CD4-positive, CD25-positive, alpha-beta regulatory T cell (primary cell): ENCODE measurements at regions not wholly inside any gene's neighbourhood (a gene's known extent, or its start where the extent isn't known, plus 50 kb on each side); places are given as distances from the start of the nearest gene placed in this dataset.

Source experiments
- ATAC-seq, 2 donors: fragments of 150-1000 bp; cut with Tn5 transposase; one replicate each; pipeline ENCODE4 v1.10.0; 2021; ENCODE audit warnings: low read depth in 2 of 2, moderate number of reproducible peaks in 2 of 2, moderate library complexity in 1 of 2
- DNase-seq, 3 donors: peaks; one replicate each; pipeline versions ENCODE4 v3.0.0 to v3.0.0-alpha.2; 2012 to 2022; ENCODE audit warnings: mixed read lengths in 1 of 3
- H3K27ac ChIP-seq: one replicate; pipeline ENCODE4 v1.7.0; 2013; ENCODE audit warnings: mild to moderate bottlenecking, low read length; ENCODE audit not compliant: insufficient read depth, poor library complexity, severe bottlenecking
- H3K27me3 ChIP-seq: one replicate; pipeline ENCODE4 v1.7.0; 2013; ENCODE audit warnings: low read length; ENCODE audit not compliant: control insufficient read depth, insufficient read depth
- H3K36me3 ChIP-seq: one replicate; pipeline ENCODE4 v1.7.0; 2013; ENCODE audit warnings: mild to moderate bottlenecking, low read length, moderate library complexity; ENCODE audit not compliant: control insufficient read depth, insufficient read depth
- H3K4me1 ChIP-seq: 2 replicates; pipeline ENCODE4 v1.7.0; 2013; ENCODE audit warnings: mild to moderate bottlenecking, low read length; ENCODE audit not compliant: insufficient read depth, control insufficient read depth, poor library complexity, severe bottlenecking
- H3K4me3 ChIP-seq: one replicate; pipeline ENCODE4 v1.7.0; 2013; ENCODE audit warnings: low read depth, mild to moderate bottlenecking, low read length, moderate library complexity
- H3K9me3 ChIP-seq, 2 experiments: 1 replicate in 1 of 2; 2 replicates in 1 of 2; pipeline ENCODE4 v1.7.0; 2013; ENCODE audit warnings: low read length in 2 of 2, mild to moderate bottlenecking in 1 of 2, moderate library complexity in 1 of 2; ENCODE audit not compliant: control insufficient read depth in 2 of 2
- H3K27ac Mint-ChIP-seq, 3 donors: one replicate each; pipeline ENCODE4 v1.8.0; 2020 to 2022; ENCODE audit warnings: mild to moderate bottlenecking in 3 of 3, mixed read lengths in 3 of 3, moderate library complexity in 2 of 3
- H3K27me3 Mint-ChIP-seq: one replicate; pipeline ENCODE4 v1.8.0; 2022; ENCODE audit warnings: mild to moderate bottlenecking, mixed read lengths
- H3K36me3 Mint-ChIP-seq: one replicate; pipeline ENCODE4 v1.8.0; 2020; ENCODE audit warnings: mixed read lengths
- H3K4me1 Mint-ChIP-seq, 4 donors: one replicate each; pipeline ENCODE4 v1.8.0; 2020 to 2022; ENCODE audit warnings: mixed read lengths in 4 of 4, mild to moderate bottlenecking in 1 of 4
- H3K4me3 Mint-ChIP-seq, 4 donors: one replicate each; pipeline ENCODE4 v1.8.0; 2020 to 2022; ENCODE audit warnings: mild to moderate bottlenecking in 4 of 4, mixed read lengths in 4 of 4, moderate library complexity in 3 of 4
- H3K9me3 Mint-ChIP-seq, 7 donors: one replicate each; pipeline ENCODE4 v1.8.0; 2020 to 2022; ENCODE audit warnings: mixed read lengths in 7 of 7, mild to moderate bottlenecking in 3 of 7, moderate library complexity in 2 of 7

DNA sequence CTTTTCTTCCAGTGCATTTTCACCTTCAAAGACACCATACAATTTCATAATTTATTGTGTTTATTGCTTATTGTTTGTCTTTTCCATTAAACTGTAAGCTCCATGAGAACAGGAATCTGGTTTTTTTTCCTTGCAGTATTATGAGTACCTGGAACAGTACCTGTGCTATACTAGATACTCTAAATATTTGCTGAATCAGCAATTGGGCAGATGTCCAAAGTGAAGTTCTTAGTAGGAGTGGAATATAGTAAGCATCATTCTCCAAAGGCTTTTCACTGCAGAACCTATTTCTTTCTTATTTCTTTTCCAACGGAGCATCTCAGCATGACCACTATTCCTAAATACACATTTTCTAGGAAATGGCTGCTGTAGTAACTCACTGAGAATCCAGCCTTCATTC lies 269.0 kb upstream of the CCL2 start:
- Histone ChIP-seq H3K9me3 (no peaks in the 10 kb centered on the region), H3K36me3 (no peaks in the 10 kb centered on the region), H3K4me1 (no peaks in the 10 kb centered on the region), H3K27ac (no peak overlapping the region), H3K4me3 (no peak overlapping the region), H3K27me3 (no peaks in the 10 kb centered on the region)
- H3K36me3 Mint-ChIP-seq, result no peaks in the 10 kb centered on the region
- H3K4me3 Mint-ChIP-seq, result no peak overlapping the region
- DNase-seq (no peak), ATAC-seq (no peak)
- no peaks in the 10 kb centered on the region for H3K27me3 Mint-ChIP-seq
- H3K9me3 Mint-ChIP-seq, result peaks cover 0 to 1% (median 0%) of the 10 kb centered on the region in 7 donors
- no peak overlapping the region for H3K27ac Mint-ChIP-seq
- no peaks in the 10 kb centered on the region for H3K4me1 Mint-ChIP-seq

DNA sequence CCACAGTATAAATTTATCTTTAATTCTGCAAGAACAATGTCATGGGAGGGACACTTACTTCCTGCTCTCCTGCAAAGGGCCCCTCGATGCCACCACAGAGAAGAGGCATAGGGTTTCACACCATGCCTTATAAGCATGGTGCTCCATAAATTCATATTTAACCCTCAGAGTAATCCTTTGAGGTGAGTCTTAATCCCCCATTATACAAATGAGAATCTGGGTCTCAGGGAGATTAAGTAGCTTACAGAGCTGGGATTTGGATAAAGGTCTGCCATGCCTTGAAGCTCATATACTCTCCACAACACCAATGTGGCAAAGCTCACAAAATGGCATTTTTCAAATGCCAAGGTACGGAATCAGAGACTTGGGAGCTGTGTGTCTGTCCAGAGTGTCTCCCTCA lies 268.5 kb upstream of the CCL2 start:
- Histone ChIP-seq H3K4me1 (no peaks in the 10 kb centered on the region), H3K4me3 (no peak overlapping the region), H3K27ac (no peak overlapping the region), H3K36me3 (no peaks in the 10 kb centered on the region), H3K27me3 (no peaks in the 10 kb centered on the region), H3K9me3 (no peaks in the 10 kb centered on the region)
- Mint-ChIP-seq H3K27ac (no peak overlapping the region), H3K9me3 (peaks cover 0 to 1% (median 0%) of the 10 kb centered on the region in 7 donors), H3K4me3 (no peak overlapping the region), H3K4me1 (no peaks in the 10 kb centered on the region), H3K27me3 (no peaks in the 10 kb centered on the region), H3K36me3 (no peaks in the 10 kb centered on the region)
- ATAC-seq (no peak), DNase-seq (no peak)

DNA sequence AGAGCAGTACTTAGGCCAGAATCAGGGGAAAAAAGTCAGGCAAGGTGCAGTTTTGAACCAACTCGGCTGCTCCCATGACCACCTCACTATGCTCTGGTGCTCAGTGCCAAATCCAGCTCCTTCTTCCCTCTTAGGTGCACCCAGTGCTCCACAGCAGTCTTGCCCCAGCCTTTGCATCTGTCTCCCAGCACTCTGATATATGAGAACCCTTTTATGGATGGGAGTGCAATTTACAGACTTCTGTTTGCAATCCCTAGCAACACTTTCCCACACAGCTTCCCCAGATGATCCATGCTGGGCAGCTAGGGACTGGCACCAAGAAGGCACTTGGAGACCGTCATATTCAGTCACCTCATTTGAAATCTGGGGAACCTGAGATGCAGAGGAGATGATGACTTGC lies 267.9 kb upstream of the CCL2 start:
- Histone ChIP-seq H3K9me3 (no peaks in the 10 kb centered on the region), H3K27ac (no peak overlapping the region), H3K4me3 (no peak overlapping the region), H3K36me3 (no peaks in the 10 kb centered on the region), H3K27me3 (no peaks in the 10 kb centered on the region), H3K4me1 (no peaks in the 10 kb centered on the region)
- DNase-seq, result no peak
- Mint-ChIP-seq H3K4me3 (no peak overlapping the region), H3K4me1 (no peaks in the 10 kb centered on the region), H3K27ac (no peak overlapping the region), H3K27me3 (no peaks in the 10 kb centered on the region), H3K36me3 (no peaks in the 10 kb centered on the region), H3K9me3 (peaks cover 0 to 1% (median 0%) of the 10 kb centered on the region in 7 donors)
- no peak for ATAC-seq

DNA sequence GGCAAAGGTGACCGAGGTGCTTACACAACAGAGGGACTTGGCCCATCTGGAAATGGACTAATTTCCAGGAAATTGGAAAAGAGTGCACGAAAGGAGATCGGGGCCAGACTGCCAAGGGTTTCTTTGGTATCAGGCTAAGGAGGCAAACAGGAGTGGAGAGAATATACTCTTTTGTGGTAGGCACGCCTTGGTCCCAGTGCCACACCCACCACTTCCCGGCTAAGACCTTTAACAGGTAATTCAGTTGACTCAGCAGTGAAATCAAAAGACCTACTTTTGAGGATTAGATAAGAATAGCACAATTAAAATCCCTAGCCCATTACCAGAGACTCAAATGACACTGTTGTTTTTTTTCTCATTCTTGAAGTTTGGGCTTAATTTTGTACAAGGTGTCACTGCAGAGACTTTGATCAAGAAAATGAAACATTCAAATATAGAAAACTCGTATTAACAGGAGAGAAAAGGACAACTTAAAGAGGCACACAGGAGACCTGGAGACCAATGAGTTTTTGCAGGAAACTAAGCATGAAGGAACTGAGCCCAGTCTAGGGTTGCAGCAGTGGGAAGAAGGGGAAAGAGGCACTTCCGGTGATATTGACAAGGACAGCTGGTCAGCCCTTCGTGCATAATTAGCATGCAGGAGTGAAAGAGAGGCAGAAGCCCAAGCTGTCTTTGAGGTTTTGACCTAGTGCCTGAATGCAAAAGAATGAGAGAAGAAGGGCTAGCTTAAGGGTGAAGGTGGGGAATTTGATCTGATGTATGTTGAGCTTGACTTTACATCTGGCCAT lies 265.5 kb upstream of the CCL2 start:
- Histone ChIP-seq H3K36me3 (no peaks in the 10 kb centered on the region), H3K9me3 (no peaks in the 10 kb centered on the region), H3K4me1 (no peaks in the 10 kb centered on the region), H3K27me3 (no peaks in the 10 kb centered on the region), H3K27ac (no peak overlapping the region), H3K4me3 (no peak overlapping the region)
- DNase-seq (no peak), ATAC-seq (no peak)
- Mint-ChIP-seq H3K36me3 (no peaks in the 10 kb centered on the region), H3K9me3 (peaks cover 0 to 1% (median 0%) of the 10 kb centered on the region in 7 donors), H3K27me3 (no peaks in the 10 kb centered on the region), H3K27ac (peak overlapping the region in 1 of 3 donors; percentile 6), H3K4me1 (no peaks in the 10 kb centered on the region), H3K4me3 (no peak overlapping the region)

DNA sequence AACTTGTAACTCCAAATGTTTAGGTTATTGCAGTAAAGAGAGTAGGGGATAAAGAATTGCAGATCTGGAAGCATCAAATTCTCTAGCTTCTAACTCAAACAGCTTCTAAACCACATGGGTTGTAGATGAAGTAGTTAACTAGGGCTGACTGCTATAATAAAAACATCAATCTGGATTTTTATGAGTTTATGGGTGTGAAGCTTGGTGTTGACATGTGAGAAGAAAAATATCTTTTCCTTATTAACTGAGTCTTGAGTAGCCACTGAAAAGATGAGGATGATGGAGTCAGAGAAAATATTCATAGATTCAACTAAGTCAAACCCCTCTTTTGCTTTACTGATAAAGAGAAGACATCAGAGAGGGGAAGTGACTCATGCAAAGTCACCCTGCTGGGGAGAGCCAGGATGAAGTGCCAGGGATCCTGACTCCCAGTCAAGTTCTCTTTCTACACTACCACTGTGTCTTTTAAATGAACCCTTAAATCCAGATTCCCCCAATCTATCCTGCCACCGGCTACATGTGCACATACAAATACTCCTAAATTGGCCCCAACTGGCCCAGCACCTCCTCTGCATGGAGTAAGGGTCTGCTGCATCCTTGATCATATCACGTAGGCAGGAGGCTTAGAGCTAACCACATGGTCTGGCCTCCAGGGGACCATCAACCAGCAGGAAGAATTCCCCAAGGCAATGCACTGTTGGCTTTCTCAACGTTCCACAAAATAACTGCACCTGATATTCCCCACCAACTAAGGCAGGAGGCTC lies 264.0 kb upstream of the CCL2 start:
- Mint-ChIP-seq H3K4me3 (no peak overlapping the region), H3K4me1 (no peaks in the 10 kb centered on the region), H3K27ac (no peak overlapping the region), H3K36me3 (no peaks in the 10 kb centered on the region), H3K27me3 (no peaks in the 10 kb centered on the region), H3K9me3 (peaks cover 0 to 2% (median 0%) of the 10 kb centered on the region in 7 donors)
- H3K27me3 ChIP-seq, result no peaks in the 10 kb centered on the region
- H3K27ac ChIP-seq, result no peak overlapping the region
- H3K36me3 ChIP-seq, result no peaks in the 10 kb centered on the region
- no peaks in the 10 kb centered on the region for H3K9me3 ChIP-seq
- DNase-seq (no peak), ATAC-seq (no peak)
- no peaks in the 10 kb centered on the region for H3K4me1 ChIP-seq
- H3K4me3 ChIP-seq, result no peak overlapping the region

DNA sequence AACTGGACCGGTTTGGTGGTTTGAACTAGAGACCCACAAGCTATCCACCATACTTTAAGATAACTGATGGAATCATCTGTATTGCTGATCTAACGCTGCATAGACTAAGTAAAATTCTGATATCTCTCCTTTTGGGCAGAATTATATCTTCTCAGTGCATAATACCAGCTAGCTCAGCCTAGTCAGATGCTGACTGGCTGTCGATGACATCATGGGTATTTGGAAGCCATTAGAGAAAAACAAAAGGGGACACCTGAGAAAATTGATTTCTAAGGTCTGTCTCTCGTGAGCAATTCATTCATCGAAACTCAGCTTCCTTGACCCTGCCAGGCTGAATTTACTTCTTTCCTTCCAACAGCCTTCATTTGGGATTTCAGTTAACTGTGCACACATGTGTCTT lies 263.0 kb upstream of the CCL2 start:
- no peaks in the 10 kb centered on the region for H3K27me3 ChIP-seq
- DNase-seq (no peak), ATAC-seq (no peak)
- Mint-ChIP-seq H3K36me3 (no peaks in the 10 kb centered on the region), H3K27me3 (no peaks in the 10 kb centered on the region), H3K4me1 (no peaks in the 10 kb centered on the region), H3K4me3 (no peak overlapping the region), H3K27ac (no peak overlapping the region), H3K9me3 (peaks cover 0 to 3% (median 1%) of the 10 kb centered on the region in 7 donors)
- no peak overlapping the region for H3K4me3 ChIP-seq
- no peaks in the 10 kb centered on the region for H3K9me3 ChIP-seq
- H3K27ac ChIP-seq, result no peak overlapping the region
- no peaks in the 10 kb centered on the region for H3K36me3 ChIP-seq
- no peaks in the 10 kb centered on the region for H3K4me1 ChIP-seq

DNA sequence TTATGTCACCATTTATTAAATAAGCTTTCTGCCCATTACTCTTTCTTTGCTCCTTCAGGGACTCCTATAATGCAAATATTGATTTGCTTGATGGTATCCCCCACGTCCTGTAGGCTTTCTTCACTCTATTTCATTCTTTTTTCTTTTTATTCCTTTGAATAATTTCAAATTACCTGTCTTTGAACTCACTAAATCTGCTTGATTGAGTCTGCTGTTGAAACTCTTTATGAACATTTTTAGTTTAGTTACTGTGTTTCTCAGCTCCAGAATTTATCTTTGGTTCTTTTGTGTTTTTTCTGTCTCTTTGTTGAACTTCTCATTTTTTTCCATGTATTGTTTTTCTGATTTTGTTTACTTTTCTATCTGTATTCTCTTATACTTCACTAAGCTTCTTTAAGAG lies 254.4 kb upstream of the CCL2 start:
- H3K27ac Mint-ChIP-seq, result no peak overlapping the region
- ATAC-seq, result no peak
- Histone ChIP-seq H3K4me3 (no peak overlapping the region), H3K9me3 (peaks cover 3 to 15% of the 10 kb centered on the region in 2 experiments), H3K27me3 (no peaks in the 10 kb centered on the region), H3K27ac (no peak overlapping the region), H3K4me1 (no peaks in the 10 kb centered on the region), H3K36me3 (no peaks in the 10 kb centered on the region)
- H3K9me3 Mint-ChIP-seq, result peaks cover 0 to 21% (median 10%) of the 10 kb centered on the region in 7 donors
- H3K4me1 Mint-ChIP-seq, result no peaks in the 10 kb centered on the region
- no peak for DNase-seq
- peaks cover 7% of the 10 kb centered on the region for H3K27me3 Mint-ChIP-seq
- no peak overlapping the region for H3K4me3 Mint-ChIP-seq
- H3K36me3 Mint-ChIP-seq, result peaks cover 5% of the 10 kb centered on the region
